Ishikawa (cell line): ENCODE measurements at regions not wholly inside any gene's neighbourhood (a gene's known extent, or its start where the extent isn't known, plus 50 kb on each side); places are given as distances from the start of the nearest gene placed in this dataset.

Experiments
- EP300 ChIP-seq: IDR thresholded peaks from 2 replicates; pipeline ENCODE4 v1.6.1; 2012; ENCODE audit warnings: borderline replicate concordance
- NFIC ChIP-seq: IDR thresholded peaks from 2 replicates; pipeline ENCODE4 v1.6.1; 2012
- TEAD4 ChIP-seq: IDR thresholded peaks from 2 replicates; pipeline ENCODE4 v1.6.1; 2012
- USF1 ChIP-seq: IDR thresholded peaks from 2 replicates; pipeline ENCODE4 v1.6.1; 2012

- no peak for TF ChIP-seq TEAD4
- no peak for TF ChIP-seq EP300
- no peak for TF ChIP-seq NFIC
- TF ChIP-seq USF1 = no peak
Observed at GRCh38 chr2:220332886-220333285, 705.5 kb downstream of the SLC4A3 start.
